LoVo (cell line): ENCODE measurements at regions not wholly inside any gene's neighbourhood (a gene's known extent, or its start where the extent isn't known, plus 50 kb on each side); places are given as distances from the start of the nearest gene placed in this dataset.
"Not testable (repeated sequence)": the region's sequence is repeated elsewhere in the genome, so short reads cannot be mapped to it uniquely, and the experiment has no call there.

Experiments used
- DNase-seq: peaks from one replicate; pipeline ENCODE4 v3.0.0-alpha.2; 2016; ENCODE audit warnings: low spot score

DNA sequence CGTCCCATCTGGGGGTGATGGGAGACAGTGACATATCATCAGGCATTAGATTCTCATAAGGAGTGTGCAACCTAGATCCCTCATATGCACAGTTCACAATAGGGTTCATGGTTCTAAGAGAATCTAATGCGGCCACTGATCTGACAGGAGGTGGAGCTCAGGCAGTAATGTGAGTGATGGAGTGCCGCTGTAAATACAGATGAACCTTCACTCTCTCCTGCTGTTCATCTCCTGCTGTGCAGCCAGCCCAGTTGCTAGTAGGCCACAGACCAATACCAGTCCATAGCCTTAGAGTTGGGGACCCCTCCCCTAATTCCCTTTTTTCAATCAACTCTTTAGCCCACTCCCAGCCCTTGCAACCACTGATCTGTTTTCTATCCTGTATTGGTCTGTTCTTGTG, 581.1 kb upstream of the AUTS2 start:
- no peak for DNase-seq

DNA sequence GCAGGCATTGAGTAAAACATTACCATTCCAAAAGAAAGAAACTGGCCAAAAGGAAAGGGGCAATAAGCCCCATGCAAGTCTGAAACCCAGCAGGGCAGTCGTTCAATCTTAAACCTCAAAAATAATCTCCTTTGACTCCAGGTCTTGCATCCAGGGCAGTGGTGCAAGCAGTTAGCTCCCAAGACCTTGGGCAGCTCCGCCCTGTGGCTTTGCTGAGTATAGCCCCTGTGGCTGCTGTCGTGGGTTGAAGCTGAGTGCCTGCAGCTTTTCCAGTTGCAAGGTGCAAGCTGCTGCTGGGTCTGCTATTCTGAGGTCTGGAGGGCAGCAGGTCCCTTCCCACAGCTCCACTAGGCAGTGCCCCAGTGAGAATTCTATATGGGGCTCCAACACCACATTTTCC, 580.1 kb upstream of the AUTS2 start:
- DNase-seq: no peak

DNA sequence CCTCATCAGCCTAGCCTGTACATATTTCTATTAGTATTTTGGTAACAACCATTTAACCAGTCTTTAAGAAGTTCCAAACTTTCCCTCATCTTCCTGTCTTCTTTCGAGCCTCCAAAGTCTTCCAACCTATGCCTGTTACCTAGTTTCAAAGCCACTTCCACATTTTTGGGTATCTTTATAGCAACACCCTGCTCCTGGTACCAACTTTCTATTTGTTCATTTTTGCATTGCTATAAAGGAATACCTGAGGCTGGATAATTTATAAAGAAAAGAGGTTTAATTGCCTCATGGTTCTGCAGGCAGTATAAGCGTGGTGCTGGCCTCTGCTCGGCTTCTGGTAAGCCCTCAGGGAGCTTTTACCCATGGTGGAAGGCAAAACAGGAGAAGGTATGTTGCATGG, 578.8 kb upstream of the AUTS2 start:
- no peak for DNase-seq

GRCh38 chr7:69020536-69020935, 577.7 kb upstream of the AUTS2 start:
- DNase-seq: no peak

DNA sequence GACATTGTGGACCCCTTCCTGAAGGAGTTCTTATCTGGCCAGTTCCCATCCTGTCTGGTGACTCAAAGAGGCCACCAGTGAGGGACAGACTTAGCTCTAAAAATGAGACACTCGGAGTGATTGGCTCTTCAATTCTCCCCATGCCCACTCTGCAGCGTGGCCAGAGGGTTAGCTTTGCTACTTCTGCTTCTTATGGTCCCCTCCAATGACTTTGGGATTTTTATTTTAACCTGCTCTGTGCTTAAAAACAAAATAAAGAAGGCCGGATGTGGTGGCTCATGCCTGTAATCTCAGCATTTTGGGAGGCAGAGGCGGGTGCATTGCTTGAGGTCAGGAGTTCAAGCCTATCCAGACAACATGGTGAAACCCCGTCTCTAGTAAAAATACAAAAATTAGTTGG, 573.0 kb upstream of the AUTS2 start:
- DNase-seq: no peak

DNA sequence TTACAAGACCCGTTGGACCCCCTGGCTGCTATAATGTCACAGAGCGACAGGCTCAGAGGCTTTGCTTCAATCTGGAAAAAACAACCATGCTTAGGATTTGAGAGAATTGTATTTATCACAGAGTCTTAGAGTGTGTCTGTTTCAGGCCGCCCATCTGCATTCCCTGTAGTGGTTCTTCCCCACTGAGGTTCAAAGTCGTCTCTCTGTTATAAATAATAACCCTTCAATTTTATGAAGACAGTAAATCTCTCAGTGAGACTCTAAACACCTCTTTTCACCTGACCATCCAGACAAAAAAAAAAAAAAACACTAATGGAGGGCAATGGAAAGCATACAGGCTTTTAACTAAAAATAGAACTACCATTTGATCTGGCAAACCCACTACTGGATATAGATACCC, 565.4 kb upstream of the AUTS2 start:
- no peak for DNase-seq

DNA sequence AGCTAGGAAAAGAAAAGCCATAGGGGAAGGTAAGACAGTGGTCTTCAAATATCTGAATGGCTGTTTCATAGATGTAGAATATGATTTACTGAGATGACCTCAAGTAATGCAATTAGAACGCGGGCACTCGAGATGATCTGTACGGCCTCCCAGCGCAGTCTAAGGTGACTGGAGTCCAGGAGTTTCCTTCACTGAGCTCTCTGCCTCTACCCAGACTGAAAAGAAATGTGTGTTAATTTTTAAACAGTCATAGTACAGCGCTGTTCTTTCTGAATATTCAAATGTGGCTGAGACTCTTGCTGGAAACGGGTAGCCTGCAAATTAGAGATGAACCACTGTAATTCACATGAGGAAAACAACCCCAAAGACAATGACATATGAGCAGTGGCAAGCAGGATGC, 562.4 kb upstream of the AUTS2 start:
- DNase-seq: no peak

GRCh38 chr7:69036301-69036700, 562.0 kb upstream of the AUTS2 start:
- DNase-seq: no peak

GRCh38 chr7:69038915-69039314, 559.4 kb upstream of the AUTS2 start:
- DNase-seq: no peak

- no peak for DNase-seq
Measured at GRCh38 chr7:69042138-69042537, 556.1 kb upstream of the AUTS2 start.

DNA sequence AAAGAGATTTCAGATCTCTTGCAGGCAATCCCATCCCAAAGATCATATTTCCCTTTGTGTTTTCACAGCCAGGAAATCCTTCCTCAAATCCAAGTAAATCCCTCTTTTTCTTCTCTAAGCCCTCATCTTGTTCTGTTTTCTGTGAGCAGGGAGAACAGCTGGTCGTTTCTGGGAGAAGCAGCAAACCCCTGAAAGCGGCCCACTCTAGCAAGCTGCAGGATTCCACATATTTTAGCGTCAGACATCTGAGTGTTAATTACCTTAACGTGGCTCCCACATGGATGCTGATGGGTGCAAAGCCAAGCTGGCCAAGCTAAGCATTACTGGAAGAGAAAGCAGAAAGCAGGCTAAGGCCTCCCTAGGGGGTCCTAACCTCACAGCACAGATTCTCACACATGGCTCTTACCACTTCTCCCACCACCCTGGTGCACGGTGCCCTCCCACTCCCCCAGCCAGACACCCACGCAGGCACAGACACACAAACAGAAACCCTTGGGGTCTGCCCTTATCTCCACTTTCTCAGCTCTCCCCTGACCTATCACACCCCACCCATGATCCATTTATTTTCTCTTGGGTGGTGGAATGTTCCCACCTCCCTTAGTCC, 551.0 kb upstream of the AUTS2 start:
- DNase-seq: no peak

DNA sequence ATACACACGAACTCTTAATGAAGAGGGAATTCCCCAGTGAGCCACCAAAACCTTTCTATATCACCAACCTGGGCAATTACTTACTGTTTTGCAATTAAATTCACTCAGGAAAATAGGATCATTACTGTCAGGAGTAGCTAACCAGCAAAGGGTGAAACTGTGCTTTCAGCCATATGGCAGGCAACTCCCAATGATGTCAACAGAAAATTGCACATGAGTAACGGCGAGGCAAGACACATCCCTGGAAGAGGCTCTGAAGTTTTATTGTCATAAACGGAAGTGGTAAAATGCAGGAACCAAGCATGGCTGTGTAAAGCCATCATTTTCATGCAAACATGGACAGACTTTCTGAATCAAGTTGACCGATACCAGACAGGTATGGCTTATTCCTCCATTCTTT, 548.9 kb upstream of the AUTS2 start:
- DNase-seq: no peak

DNA sequence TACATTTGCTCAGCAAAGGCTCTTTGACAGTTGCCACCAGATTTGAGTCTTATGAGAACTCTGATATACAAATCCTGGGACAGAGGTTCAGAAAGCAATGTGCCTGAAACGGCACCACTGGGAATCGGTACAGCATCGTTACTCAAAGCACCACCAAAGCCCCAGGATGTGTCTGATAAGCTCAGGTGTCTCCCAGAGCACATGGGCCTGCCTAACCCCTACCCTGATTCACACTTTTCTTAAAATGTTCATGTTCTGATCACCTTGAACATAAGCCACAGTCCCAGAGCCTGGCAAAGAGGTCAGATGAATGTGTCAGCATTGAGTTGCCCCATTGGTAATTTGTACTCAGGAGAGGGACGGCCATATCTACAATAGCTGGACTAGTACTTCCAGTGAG, 545.8 kb upstream of the AUTS2 start:
- DNase-seq: no peak

DNA sequence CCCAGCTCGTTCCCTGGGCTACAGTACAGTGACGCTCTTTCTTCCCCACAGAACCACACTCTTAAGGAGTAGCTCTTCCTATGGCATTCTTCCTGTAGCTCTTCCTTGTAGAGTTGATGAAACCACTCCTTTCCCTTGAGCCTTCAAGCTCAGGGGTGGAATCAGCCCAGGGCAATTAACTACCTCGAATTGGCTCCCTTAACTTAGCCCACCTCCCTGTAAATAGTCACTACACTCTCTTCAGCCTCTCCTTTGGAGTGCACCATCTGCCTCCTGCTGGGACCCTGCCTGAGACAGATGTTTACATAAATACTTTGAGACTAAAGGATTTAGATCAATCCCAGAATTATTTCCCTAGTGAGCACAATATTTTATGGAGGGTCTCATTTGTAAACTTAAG, 537.8 kb upstream of the AUTS2 start:
- no peak for DNase-seq

DNA sequence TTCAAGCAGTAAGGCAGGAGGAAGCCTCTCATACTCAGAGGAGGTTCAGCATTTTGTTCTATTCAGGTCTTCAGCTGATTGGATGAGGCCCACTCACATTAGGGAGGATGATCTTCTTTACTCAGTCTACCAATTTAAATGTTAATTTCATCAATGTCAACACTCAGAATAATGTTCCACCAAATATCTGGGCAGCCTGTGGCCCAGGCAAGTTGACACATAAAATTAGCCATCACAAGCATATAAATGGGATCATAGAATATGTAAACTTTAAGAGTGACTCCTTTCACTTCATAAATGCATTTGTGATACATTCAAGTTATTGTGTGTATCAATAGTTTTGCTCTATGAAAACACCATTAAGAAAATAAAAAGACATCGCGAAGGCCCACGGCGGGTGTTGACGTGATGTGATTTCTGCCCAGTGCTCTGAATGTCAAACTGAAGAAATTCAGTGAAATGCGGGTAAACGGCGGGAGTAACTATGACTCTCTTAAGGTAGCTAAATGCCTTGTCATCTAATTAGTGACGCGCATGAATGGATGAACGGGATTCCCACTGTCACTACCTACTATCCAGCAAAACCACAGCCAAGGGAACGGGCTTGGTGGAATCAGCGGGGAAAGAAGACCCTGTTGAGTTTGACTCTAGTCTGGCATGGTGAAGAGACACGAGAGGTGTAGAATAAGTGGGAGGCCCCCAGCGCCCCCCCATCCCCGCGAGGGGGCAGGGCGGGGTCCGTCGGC, 536.1 kb upstream of the AUTS2 start:
- DNase-seq: no peak

DNA sequence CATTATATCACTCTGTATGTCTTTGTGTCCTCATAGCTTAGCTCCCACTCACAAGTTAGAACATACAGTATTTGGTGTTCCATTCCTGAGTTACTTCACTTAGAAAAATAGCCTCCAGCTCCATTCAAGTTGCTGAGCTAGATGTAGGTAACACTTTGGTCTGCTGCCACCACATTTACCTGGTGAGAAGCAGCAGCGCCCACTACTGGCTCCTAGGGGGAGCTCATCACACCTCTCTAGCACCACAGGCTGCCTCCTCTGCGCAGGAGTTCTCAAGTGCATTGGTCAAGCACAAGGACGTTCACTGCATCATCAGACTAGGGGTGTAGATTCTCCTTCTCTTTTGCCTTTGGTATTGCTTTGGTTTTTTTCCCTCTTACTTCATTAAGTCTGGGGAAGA, 530.9 kb upstream of the AUTS2 start:
- DNase-seq: peak; percentile 4

DNA sequence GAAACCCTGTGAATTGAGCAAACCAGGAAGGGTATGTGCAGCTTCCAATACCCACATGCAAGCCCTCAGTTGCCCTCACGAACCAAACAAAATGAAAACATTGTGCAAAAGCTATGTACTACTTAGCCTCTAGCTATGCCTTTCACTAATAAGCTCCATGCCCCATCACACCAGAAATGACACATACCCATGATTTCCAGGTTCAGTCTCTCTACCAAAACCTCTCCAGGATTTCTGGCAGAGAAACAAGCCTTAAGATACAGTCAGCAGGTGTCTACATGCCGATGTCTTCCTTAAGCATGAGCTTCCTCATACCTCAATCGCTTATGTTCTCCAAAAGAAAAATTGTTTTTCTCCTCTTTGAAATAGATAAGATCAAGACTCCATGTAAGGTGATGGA, 527.8 kb upstream of the AUTS2 start:
- no peak for DNase-seq

DNA sequence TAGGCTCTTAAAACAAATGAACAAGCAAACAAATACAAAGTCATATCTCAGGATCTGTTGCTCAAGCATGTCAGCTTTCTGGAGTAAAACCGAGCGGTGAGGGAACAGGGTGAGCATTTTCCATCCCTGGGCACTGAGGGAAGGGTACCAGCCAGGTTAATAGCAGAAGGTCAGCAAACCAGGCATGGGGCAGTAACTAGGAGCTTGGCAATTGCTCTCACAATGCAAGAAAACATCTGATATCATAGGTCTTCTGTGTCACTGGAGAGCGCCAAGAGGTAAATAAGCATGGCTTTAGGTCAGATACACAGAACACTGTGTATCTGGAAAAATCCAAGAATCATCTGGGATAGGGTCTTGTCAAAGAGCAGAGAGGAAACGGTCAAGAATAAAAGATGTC, 521.7 kb upstream of the AUTS2 start:
- no peak for DNase-seq

DNA sequence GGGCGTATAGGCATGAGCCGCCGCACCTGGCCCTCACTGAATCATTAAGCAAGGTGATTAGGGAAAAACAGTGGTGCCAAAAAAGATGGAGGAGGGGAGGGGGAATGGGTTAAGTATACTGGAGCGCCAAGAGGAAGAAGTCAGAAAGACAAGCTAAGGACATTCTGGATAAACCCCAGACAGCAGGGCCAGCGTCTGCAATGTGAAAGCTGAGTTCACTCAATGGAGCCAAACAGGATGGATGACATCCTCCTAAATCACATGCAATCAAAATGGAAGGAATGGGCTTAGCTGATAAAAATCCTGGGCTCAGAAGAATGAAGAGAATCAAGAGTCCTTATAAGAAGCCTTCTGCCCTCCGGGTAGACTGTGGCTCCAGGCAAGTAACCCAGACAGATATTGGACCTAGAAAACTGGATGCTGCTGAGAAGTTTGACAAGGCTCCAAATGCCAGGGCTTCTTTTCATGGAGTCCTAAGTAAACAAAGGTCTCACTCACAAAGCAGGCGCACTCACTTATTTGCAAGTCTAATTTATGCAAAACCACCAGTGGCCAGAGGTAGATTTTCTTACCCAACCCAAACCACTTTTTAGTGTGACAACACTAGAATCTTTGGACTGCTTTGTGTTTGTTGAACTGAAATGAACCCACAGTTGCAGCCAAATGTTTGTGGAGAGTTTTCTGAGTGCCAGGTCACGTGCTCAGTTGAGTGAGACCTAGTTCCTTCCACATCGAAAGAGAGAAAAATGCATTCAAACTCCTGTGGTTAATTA, 519.1 kb upstream of the AUTS2 start:
- DNase-seq: no peak

GRCh38 chr7:69087281-69087680, 511.0 kb upstream of the AUTS2 start:
- DNase-seq: not testable (repeated sequence)

DNA sequence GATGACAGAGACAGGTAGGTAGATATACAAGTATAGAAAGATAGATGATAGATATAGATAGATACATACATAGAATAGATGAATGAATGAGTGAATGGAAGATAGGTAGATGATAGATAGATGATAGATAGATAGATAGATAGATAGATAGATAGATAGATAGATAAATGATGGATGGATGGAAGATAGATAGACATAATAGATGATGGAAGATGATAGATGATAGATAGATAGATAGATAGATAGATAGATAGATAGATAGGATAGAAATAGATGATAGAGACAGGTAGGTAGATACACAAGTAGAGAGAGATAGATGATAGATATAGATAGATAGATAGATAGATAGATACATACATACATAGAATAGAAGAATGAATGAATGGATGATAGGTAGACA, 510.1 kb upstream of the AUTS2 start:
- DNase-seq: no peak

GRCh38 chr7:69090936-69091335, 507.3 kb upstream of the AUTS2 start:
- DNase-seq: no peak

DNA sequence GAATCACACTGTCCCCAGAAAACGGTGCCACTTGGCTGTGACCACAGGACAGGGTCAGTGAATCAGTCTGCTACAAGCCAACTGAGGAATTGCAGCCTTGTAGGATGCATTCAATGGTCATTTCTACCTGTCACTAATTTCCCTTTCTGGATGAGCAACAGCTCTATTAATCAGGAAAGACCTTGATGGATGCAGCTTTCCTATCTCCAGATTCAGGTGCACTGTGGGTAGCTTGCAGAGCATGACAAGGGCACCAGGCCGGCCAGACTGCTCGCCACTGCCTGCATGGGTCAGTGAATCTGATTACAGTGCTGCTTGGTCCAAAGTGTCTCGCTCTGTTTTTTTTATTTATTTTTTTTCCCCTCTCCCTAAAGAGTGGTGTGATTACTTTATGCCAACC, 506.8 kb upstream of the AUTS2 start:
- DNase-seq: no peak
